SK-N-SH treated with all-trans-retinoic acid at 6 μM for 48 hours (cell line): ENCODE measurements at regions not wholly inside any gene's neighbourhood (a gene's known extent, or its start where the extent isn't known, plus 50 kb on each side); places are given as distances from the start of the nearest gene placed in this dataset.

Source experiments
- ATAC-seq: fragments of 200-7000 bp; cut with Tn5 transposase; 3 replicates; pipeline ENCODE4 v1.9.1; 2020; ENCODE audit warnings: mild to moderate bottlenecking, moderate library complexity
- ARNTL ChIP-seq: fragments of 450-650 bp; formaldehyde crosslinking; IDR thresholded peaks from 2 replicates; pipeline ENCODE4 v1.5.0; 2020; ENCODE audit warnings: low read depth, mild to moderate bottlenecking, moderate library complexity, borderline replicate concordance
- BACH2 ChIP-seq: fragments of 250-450 bp; sonication (Bioruptor Pico); IDR thresholded peaks from 2 replicates; pipeline ENCODE4 v1.9.0; 2021; ENCODE audit warnings: mild to moderate bottlenecking, borderline replicate concordance
- CSRNP3 ChIP-seq: fragments of 250-450 bp; sonication (Bioruptor Pico); IDR thresholded peaks from 2 replicates; pipeline ENCODE4 v1.5.1; 2021; ENCODE audit warnings: mild to moderate bottlenecking, moderate library complexity
- ESRRG ChIP-seq: fragments of 250-450 bp; sonication (Bioruptor Pico); IDR thresholded peaks from 2 replicates; pipeline ENCODE4 v1.6.1; 2021; ENCODE audit warnings: mild to moderate bottlenecking
- GLIS3 ChIP-seq: fragments of 250-450 bp; sonication (Bioruptor Pico); IDR thresholded peaks from 2 replicates; pipeline ENCODE4 v1.5.0; 2020; ENCODE audit warnings: mild to moderate bottlenecking, moderate library complexity
- ISL1 ChIP-seq: fragments of 250-450 bp; sonication (Bioruptor Pico); IDR thresholded peaks from 2 replicates; pipeline ENCODE4 v2.1.2; 2022; ENCODE audit warnings: mild to moderate bottlenecking, moderate library complexity
- OSR1 ChIP-seq: fragments of 250-450 bp; sonication (Bioruptor Pico); IDR thresholded peaks from 2 replicates; pipeline ENCODE4 v1.8.0; 2022; ENCODE audit warnings: moderate library complexity, mild to moderate bottlenecking, inconsistent platforms
- PPARA ChIP-seq: fragments of 250-450 bp; sonication (Bioruptor Pico); IDR thresholded peaks from 2 replicates; pipeline ENCODE4 v1.5.0; 2020; ENCODE audit warnings: mild to moderate bottlenecking, borderline replicate concordance
- RARB ChIP-seq: fragments of 250-450 bp; sonication (Bioruptor Pico); IDR thresholded peaks from 2 replicates; pipeline ENCODE4 v1.8.0; 2021; ENCODE audit warnings: mild to moderate bottlenecking, moderate library complexity
- SNAI2 ChIP-seq: fragments of 250-450 bp; sonication (Bioruptor Pico); IDR thresholded peaks from 2 replicates; pipeline ENCODE4 v1.5.0; 2020; ENCODE audit warnings: mild to moderate bottlenecking, moderate library complexity
- TCF4 ChIP-seq: fragments of 250-450 bp; sonication (Bioruptor Pico); IDR thresholded peaks from 2 replicates; pipeline ENCODE4 v1.8.0; 2021; ENCODE audit warnings: mild to moderate bottlenecking, moderate library complexity, borderline replicate concordance
- TOX ChIP-seq: fragments of 250-450 bp; sonication (Bioruptor Pico); IDR thresholded peaks from 2 replicates; pipeline ENCODE4 v1.8.0; 2021; ENCODE audit warnings: mild to moderate bottlenecking, moderate library complexity, borderline replicate concordance
- ZC3H10 ChIP-seq: fragments of 250-450 bp; sonication (Bioruptor Pico); IDR thresholded peaks from 2 replicates; pipeline ENCODE4 v1.5.1; 2021; ENCODE audit warnings: mild to moderate bottlenecking, moderate library complexity
- ZFP3 ChIP-seq: fragments of 250-450 bp; sonication (Bioruptor Pico); IDR thresholded peaks from 2 replicates; pipeline ENCODE4 v1.5.0; 2020; ENCODE audit warnings: mild to moderate bottlenecking, moderate library complexity
- ZFP30 ChIP-seq: fragments of 450-650 bp; formaldehyde crosslinking; IDR thresholded peaks from 2 replicates; pipeline ENCODE4 v1.5.0; 2022; ENCODE audit warnings: mild to moderate bottlenecking, moderate library complexity
- ZNF565 ChIP-seq: fragments of 450-650 bp; formaldehyde crosslinking; conservative IDR thresholded peaks from 2 replicates; pipeline ENCODE4 v1.5.0; 2020; ENCODE audit warnings: low read depth, mild to moderate bottlenecking, moderate library complexity
- ZNF70 ChIP-seq: fragments of 450-650 bp; formaldehyde crosslinking; IDR thresholded peaks from 2 replicates; pipeline ENCODE4 v1.5.0; 2020; ENCODE audit warnings: mild to moderate bottlenecking, moderate library complexity
- ZNF8 ChIP-seq: fragments of 450-650 bp; formaldehyde crosslinking; IDR thresholded peaks from 2 replicates; pipeline ENCODE4 v1.5.0; 2020; ENCODE audit warnings: mild to moderate bottlenecking, moderate library complexity
- TF ChIP-seq, protein P1 (sequence below): fragments of 250-450 bp; sonication (Bioruptor Pico); IDR thresholded peaks from 2 replicates; pipeline ENCODE4 v1.8.0; 2020; ENCODE audit warnings: mild to moderate bottlenecking, moderate library complexity, borderline replicate concordance
- TF ChIP-seq, protein P2 (sequence below): fragments of 250-450 bp; sonication (Bioruptor Pico); IDR thresholded peaks from 2 replicates; pipeline ENCODE4 v1.5.0; 2020; ENCODE audit warnings: mild to moderate bottlenecking, moderate library complexity

- TF ChIP-seq OSR1 (CRISPR knock-in tag) (no peak), CSRNP3 (no peak)
- no peak for ATAC-seq
These were observed 81.4 kb upstream of the MGMT start for GRCh38 chr10:129385600-129385999.

DNA sequence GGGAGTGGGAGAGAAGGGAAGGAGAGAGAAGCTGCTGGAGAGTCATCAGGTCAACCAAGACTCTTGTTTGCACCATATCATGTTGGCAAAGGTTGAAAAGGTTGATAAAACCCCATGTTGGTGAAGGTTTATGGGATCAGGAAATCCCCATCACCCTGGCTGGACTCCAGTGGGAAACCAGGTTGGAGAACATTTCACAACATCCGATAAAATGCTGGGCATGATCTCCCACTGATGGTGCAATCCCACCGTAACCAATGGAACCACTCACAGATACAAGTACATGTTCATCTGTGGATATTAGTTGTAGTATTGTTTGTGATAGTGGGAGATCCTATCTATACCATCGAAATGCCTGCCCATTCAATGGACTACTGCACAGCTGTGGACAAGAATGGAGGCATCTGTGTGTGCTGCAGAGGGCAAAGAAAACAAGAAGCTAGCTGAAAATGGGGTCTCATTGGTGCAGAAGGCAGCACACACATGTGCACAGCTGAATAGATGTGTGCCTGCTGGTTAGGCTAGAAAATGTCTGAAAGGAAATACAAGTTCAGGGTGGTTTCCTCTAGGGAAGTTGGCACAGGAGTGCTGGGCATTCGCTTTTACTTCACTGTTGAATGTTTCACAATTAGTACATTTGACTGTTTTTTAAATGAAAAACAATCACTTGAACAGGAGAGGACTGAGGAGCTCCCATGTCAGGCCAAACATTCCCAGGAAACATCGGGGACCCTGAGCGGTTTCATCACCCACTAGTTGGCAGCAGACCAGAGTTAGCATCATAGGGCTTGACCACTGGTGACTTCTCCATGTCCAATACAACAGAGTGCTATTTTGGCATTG lies 80.4 kb upstream of the MGMT start:
- TF ChIP-seq CSRNP3 = no peak
- no peak for TF ChIP-seq ZNF70 (CRISPR knock-in tag)
- no peak for TF ChIP-seq RARB (CRISPR knock-in tag)
- no peak for TF ChIP-seq GLIS3 (CRISPR knock-in tag)
- no peak for TF ChIP-seq ZNF8 (CRISPR knock-in tag)
- no peak for TF ChIP-seq ZFP3 (CRISPR knock-in tag)
- no peak for TF ChIP-seq ZC3H10 (CRISPR knock-in tag)
- TF ChIP-seq OSR1 (CRISPR knock-in tag) = no peak
- TF ChIP-seq, all 23 proteins: peak for 0
- ATAC-seq = no peak

- no peak for TF ChIP-seq ZFP3 (CRISPR knock-in tag)
- TF ChIP-seq ZNF8 (CRISPR knock-in tag) = no peak
These were observed 79.8 kb upstream of the MGMT start for GRCh38 chr10:129387258-129387525.

GRCh38 chr10:129388435-129388834 lies 78.6 kb upstream of the MGMT start:
- TF ChIP-seq, protein P1, sequence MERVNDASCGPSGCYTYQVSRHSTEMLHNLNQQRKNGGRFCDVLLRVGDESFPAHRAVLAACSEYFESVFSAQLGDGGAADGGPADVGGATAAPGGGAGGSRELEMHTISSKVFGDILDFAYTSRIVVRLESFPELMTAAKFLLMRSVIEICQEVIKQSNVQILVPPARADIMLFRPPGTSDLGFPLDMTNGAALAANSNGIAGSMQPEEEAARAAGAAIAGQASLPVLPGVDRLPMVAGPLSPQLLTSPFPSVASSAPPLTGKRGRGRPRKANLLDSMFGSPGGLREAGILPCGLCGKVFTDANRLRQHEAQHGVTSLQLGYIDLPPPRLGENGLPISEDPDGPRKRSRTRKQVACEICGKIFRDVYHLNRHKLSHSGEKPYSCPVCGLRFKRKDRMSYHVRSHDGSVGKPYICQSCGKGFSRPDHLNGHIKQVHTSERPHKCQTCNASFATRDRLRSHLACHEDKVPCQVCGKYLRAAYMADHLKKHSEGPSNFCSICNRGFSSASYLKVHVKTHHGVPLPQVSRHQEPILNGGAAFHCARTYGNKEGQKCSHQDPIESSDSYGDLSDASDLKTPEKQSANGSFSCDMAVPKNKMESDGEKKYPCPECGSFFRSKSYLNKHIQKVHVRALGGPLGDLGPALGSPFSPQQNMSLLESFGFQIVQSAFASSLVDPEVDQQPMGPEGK (CRISPR knock-in tag) = no peak
- TF ChIP-seq ESRRG (CRISPR knock-in tag) = no peak
- TF ChIP-seq CSRNP3 = no peak
- TF ChIP-seq ZFP3 (CRISPR knock-in tag) = no peak
- no peak for TF ChIP-seq TCF4 (CRISPR knock-in tag)
- TF ChIP-seq RARB (CRISPR knock-in tag) = no peak
- no peak for TF ChIP-seq OSR1 (CRISPR knock-in tag)
- no peak for TF ChIP-seq ARNTL (CRISPR knock-in tag)
- TF ChIP-seq ISL1 (CRISPR knock-in tag) = no peak
- TF ChIP-seq SNAI2 (CRISPR knock-in tag) = no peak
- no peak for TF ChIP-seq TOX
- TF ChIP-seq ZNF8 (CRISPR knock-in tag) = no peak
- no peak for TF ChIP-seq ZFP30 (CRISPR knock-in tag)
- no peak for TF ChIP-seq ZNF70 (CRISPR knock-in tag)
- TF ChIP-seq ZNF565 (CRISPR knock-in tag) = no peak
- TF ChIP-seq, all 23 proteins: peak for 0
- ATAC-seq = no peak

More at GRCh38 chr10:129387258-129387525, 79.8 kb upstream of the MGMT start:
- no peak for ATAC-seq

DNA sequence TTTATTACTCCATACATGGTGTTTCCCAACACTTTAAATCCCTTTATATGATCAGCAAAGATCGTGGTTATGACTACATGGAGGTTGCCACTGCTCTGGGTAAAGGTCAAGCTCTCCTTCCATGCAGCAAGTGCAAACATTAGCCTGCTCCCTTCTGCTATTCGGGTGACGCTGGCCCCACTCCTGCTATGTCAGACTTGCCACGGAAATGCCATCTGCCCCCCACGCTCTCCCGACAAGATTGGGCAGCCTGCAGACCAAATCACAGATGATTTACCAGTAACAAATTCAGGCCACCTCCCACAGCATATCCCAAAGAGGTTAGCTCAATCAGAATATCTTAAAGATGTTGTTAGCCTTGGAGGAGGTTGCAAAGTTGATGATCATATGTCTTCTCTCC lies 77.8 kb upstream of the MGMT start:
- no peak for ATAC-seq
- TF ChIP-seq BACH2 (no peak), SNAI2 (CRISPR knock-in tag) (no peak), RARB (CRISPR knock-in tag) (no peak), PPARA (CRISPR knock-in tag) (no peak), ZNF565 (CRISPR knock-in tag) (no peak), ARNTL (CRISPR knock-in tag) (no peak), ZC3H10 (CRISPR knock-in tag) (no peak), ZFP3 (CRISPR knock-in tag) (no peak), ESRRG (CRISPR knock-in tag) (no peak), ZNF8 (CRISPR knock-in tag) (no peak)
- TF ChIP-seq, protein P2, sequence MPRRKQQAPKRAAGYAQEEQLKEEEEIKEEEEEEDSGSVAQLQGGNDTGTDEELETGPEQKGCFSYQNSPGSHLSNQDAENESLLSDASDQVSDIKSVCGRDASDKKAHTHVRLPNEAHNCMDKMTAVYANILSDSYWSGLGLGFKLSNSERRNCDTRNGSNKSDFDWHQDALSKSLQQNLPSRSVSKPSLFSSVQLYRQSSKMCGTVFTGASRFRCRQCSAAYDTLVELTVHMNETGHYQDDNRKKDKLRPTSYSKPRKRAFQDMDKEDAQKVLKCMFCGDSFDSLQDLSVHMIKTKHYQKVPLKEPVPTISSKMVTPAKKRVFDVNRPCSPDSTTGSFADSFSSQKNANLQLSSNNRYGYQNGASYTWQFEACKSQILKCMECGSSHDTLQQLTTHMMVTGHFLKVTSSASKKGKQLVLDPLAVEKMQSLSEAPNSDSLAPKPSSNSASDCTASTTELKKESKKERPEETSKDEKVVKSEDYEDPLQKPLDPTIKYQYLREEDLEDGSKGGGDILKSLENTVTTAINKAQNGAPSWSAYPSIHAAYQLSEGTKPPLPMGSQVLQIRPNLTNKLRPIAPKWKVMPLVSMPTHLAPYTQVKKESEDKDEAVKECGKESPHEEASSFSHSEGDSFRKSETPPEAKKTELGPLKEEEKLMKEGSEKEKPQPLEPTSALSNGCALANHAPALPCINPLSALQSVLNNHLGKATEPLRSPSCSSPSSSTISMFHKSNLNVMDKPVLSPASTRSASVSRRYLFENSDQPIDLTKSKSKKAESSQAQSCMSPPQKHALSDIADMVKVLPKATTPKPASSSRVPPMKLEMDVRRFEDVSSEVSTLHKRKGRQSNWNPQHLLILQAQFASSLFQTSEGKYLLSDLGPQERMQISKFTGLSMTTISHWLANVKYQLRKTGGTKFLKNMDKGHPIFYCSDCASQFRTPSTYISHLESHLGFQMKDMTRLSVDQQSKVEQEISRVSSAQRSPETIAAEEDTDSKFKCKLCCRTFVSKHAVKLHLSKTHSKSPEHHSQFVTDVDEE (CRISPR knock-in tag) = no peak
- TF ChIP-seq, protein P1 (CRISPR knock-in tag) = no peak
